ENCODE measurements at regions not wholly inside any gene's neighbourhood (a gene's known extent, or its start where the extent isn't known, plus 50 kb on each side); places are given as distances from the start of the nearest gene placed in this dataset.

GRCh38 chr1:17877316-17877715 lies 122.2 kb downstream of the ACTL8 start:
- H3K27ac ChIP-seq = no peak overlapping the region
- TF ChIP-seq ZFX (IDR thresholded peaks at IDR 0.05) = no peak
- TF ChIP-seq CTCF (conservative IDR thresholded peaks at IDR 0.05) = no peak

- no peak overlapping the region for H3K27ac ChIP-seq
- no peak for TF ChIP-seq ZFX (IDR thresholded peaks at IDR 0.05)
- TF ChIP-seq CTCF (conservative IDR thresholded peaks at IDR 0.05) = no peak
Measured at GRCh38 chr1:17877896-17878295, 122.8 kb downstream of the ACTL8 start.

- TF ChIP-seq ZFX (IDR thresholded peaks at IDR 0.05) = no peak
- no peak for TF ChIP-seq CTCF (conservative IDR thresholded peaks at IDR 0.05)
- H3K27ac ChIP-seq = no peak overlapping the region
Measured at GRCh38 chr1:17878837-17879236, 123.7 kb downstream of the ACTL8 start.

GRCh38 chr1:17880449-17880848 lies 125.3 kb downstream of the ACTL8 start:
- H3K27ac ChIP-seq = no peak overlapping the region
- TF ChIP-seq CTCF (conservative IDR thresholded peaks at IDR 0.05) (no peak), ZFX (IDR thresholded peaks at IDR 0.05) (no peak)

- H3K27ac ChIP-seq = no peak overlapping the region
- no peak for TF ChIP-seq CTCF (conservative IDR thresholded peaks at IDR 0.05)
- TF ChIP-seq ZFX (IDR thresholded peaks at IDR 0.05) = no peak
Measured at GRCh38 chr1:17881761-17882160, 126.6 kb downstream of the ACTL8 start.

GRCh38 chr1:17883136-17883535 lies 128.0 kb downstream of the ACTL8 start:
- H3K27ac ChIP-seq = no peak overlapping the region
- no peak for TF ChIP-seq CTCF (conservative IDR thresholded peaks at IDR 0.05)
- no peak for TF ChIP-seq ZFX (IDR thresholded peaks at IDR 0.05)

- TF ChIP-seq ZFX (IDR thresholded peaks at IDR 0.05) = no peak
- TF ChIP-seq CTCF (conservative IDR thresholded peaks at IDR 0.05) = no peak
- no peak overlapping the region for H3K27ac ChIP-seq
Measured at GRCh38 chr1:17883662-17884395, 128.7 kb downstream of the ACTL8 start.
